PC-3 (cell line): ENCODE measurements at regions not wholly inside any gene's neighbourhood (a gene's known extent, or its start where the extent isn't known, plus 50 kb on each side); places are given as distances from the start of the nearest gene placed in this dataset.

Experiments used
- CTCF ChIP-seq: fragments of 300-600 bp; sonication (generic); conservative IDR thresholded peaks from 2 replicates; pipeline ENCODE4 v1.5.1; 2017; ENCODE audit warnings: antibody characterized with exemption, low read depth, mild to moderate bottlenecking, low read length
- EZH2 ChIP-seq: fragments of 300-600 bp; sonication (generic); IDR thresholded peaks from one replicate; pipeline ENCODE4 v1.6.1; 2017; ENCODE audit warnings: antibody characterized with exemption, mild to moderate bottlenecking, low read length; ENCODE audit not compliant: unreplicated experiment

- TF ChIP-seq CTCF (no peak), EZH2 (no peak)
These were observed 169.3 kb upstream of the CAND1 start for GRCh38 chr12:67099858-67100257.
